ENCODE measurements at regions not wholly inside any gene's neighbourhood (a gene's known extent, or its start where the extent isn't known, plus 50 kb on each side); places are given as distances from the start of the nearest gene placed in this dataset.

GRCh38 chr3:187972454-187972853 is 181.5 kb upstream of the LPP start:
- WGBS, 2 donors: 73 to 90% methylated on average over 3 of the region's 3 CpGs
- Histone ChIP-seq H3K9me3 (ENCODE audit: control insufficient read depth, low read length) (no peaks in the 10 kb centered on the region), H3K4me1 (ENCODE audit: control insufficient read depth in 1 of 2, insufficient read depth in 2 of 2, low read length in 2 of 2) (no peaks in the 10 kb centered on the region), H3K36me3 (ENCODE audit: control insufficient read depth in 1 of 2, insufficient read depth in 2 of 2, low read length in 1 of 2) (no peaks in the 10 kb centered on the region), H3K27ac (ENCODE audit: low read depth in 1 of 2, low read length in 2 of 2) (no peak overlapping the region), H3K27me3 (ENCODE audit: control insufficient read depth in 1 of 2, insufficient read depth in 2 of 2, low read length in 1 of 2) (no peaks in the 10 kb centered on the region), H3K4me3 (ENCODE audit: low read length in 2 of 2) (no peak overlapping the region)
- ATAC-seq (ENCODE audit: low FRiP score) (no peak), DNase-seq (no peak)
- intact Hi-C loops (cut with DNase I): no loop called here

GRCh38 chr3:187973977-187974870 is 179.7 kb upstream of the LPP start:
- no peak overlapping the region for H3K4me3 ChIP-seq (ENCODE audit: low read length in 2 of 2)
- H3K36me3 ChIP-seq (ENCODE audit: control insufficient read depth in 1 of 2, insufficient read depth in 2 of 2, low read length in 1 of 2): no peaks in the 10 kb centered on the region
- peaks cover 2% of the 10 kb centered on the region for H3K9me3 ChIP-seq (ENCODE audit: control insufficient read depth, low read length)
- ATAC-seq (ENCODE audit: low FRiP score) (no peak), DNase-seq (no peak)
- intact Hi-C loops (cut with DNase I): no loop called here
- WGBS, 2 donors: 89 to 93% methylated on average over 9 of the region's 9 CpGs
- no peak overlapping the region for H3K27ac ChIP-seq (ENCODE audit: low read depth in 1 of 2, low read length in 2 of 2)
- H3K4me1 ChIP-seq (ENCODE audit: control insufficient read depth in 1 of 2, insufficient read depth in 2 of 2, low read length in 2 of 2): no peaks in the 10 kb centered on the region
- H3K27me3 ChIP-seq (ENCODE audit: control insufficient read depth in 1 of 2, insufficient read depth in 2 of 2, low read length in 1 of 2): no peaks in the 10 kb centered on the region

GRCh38 chr3:187974871-187975271 is 179.1 kb upstream of the LPP start:
- no peak for ATAC-seq (ENCODE audit: low FRiP score)

GRCh38 chr3:187975561-187976364 is 178.2 kb upstream of the LPP start:
- ATAC-seq (ENCODE audit: low FRiP score): no peak

More at GRCh38 chr3:187974871-187975271, 179.1 kb upstream of the LPP start:
- intact Hi-C loops (cut with DNase I): no loop called here
- DNase-seq: no peak
- H3K4me1 ChIP-seq (ENCODE audit: control insufficient read depth in 1 of 2, insufficient read depth in 2 of 2, low read length in 2 of 2): no peaks in the 10 kb centered on the region
- H3K27me3 ChIP-seq (ENCODE audit: control insufficient read depth in 1 of 2, insufficient read depth in 2 of 2, low read length in 1 of 2): no peaks in the 10 kb centered on the region
- H3K4me3 ChIP-seq (ENCODE audit: low read length in 2 of 2): no peak overlapping the region
- 78 to 80% methylated on average over 3 of the region's 3 CpGs for WGBS, 2 donors
- H3K27ac ChIP-seq (ENCODE audit: low read depth in 1 of 2, low read length in 2 of 2): no peak overlapping the region
- peaks cover 2% of the 10 kb centered on the region for H3K9me3 ChIP-seq (ENCODE audit: control insufficient read depth, low read length)
- no peaks in the 10 kb centered on the region for H3K36me3 ChIP-seq (ENCODE audit: control insufficient read depth in 1 of 2, insufficient read depth in 2 of 2, low read length in 1 of 2)

GRCh38 chr3:187976365-187976900 is 177.5 kb upstream of the LPP start:
- Histone ChIP-seq H3K36me3 (ENCODE audit: control insufficient read depth in 1 of 2, insufficient read depth in 2 of 2, low read length in 1 of 2) (no peaks in the 10 kb centered on the region), H3K27ac (ENCODE audit: low read depth in 1 of 2, low read length in 2 of 2) (no peak overlapping the region), H3K27me3 (ENCODE audit: control insufficient read depth in 1 of 2, insufficient read depth in 2 of 2, low read length in 1 of 2) (no peaks in the 10 kb centered on the region), H3K4me1 (ENCODE audit: control insufficient read depth in 1 of 2, insufficient read depth in 2 of 2, low read length in 2 of 2) (no peaks in the 10 kb centered on the region), H3K4me3 (ENCODE audit: low read length in 2 of 2) (no peak overlapping the region), H3K9me3 (ENCODE audit: control insufficient read depth, low read length) (peaks cover 2% of the 10 kb centered on the region)
- intact Hi-C loops (cut with DNase I): no loop called here
- DNase-seq: no peak
- no peak for ATAC-seq (ENCODE audit: low FRiP score)
- WGBS, 2 donors: 92% methylated on average over 6 of the region's 6 CpGs

More at GRCh38 chr3:187975561-187976364, 178.2 kb upstream of the LPP start:
- DNase-seq: no peak
- intact Hi-C loops (cut with DNase I): no loop called here
- H3K36me3 ChIP-seq (ENCODE audit: control insufficient read depth in 1 of 2, insufficient read depth in 2 of 2, low read length in 1 of 2): no peaks in the 10 kb centered on the region
- no peaks in the 10 kb centered on the region for H3K4me1 ChIP-seq (ENCODE audit: control insufficient read depth in 1 of 2, insufficient read depth in 2 of 2, low read length in 2 of 2)
- no peaks in the 10 kb centered on the region for H3K27me3 ChIP-seq (ENCODE audit: control insufficient read depth in 1 of 2, insufficient read depth in 2 of 2, low read length in 1 of 2)
- no peak overlapping the region for H3K4me3 ChIP-seq (ENCODE audit: low read length in 2 of 2)
- H3K27ac ChIP-seq (ENCODE audit: low read depth in 1 of 2, low read length in 2 of 2): no peak overlapping the region
- peaks cover 2% of the 10 kb centered on the region for H3K9me3 ChIP-seq (ENCODE audit: control insufficient read depth, low read length)
- 68 to 72% methylated on average over 7 of the region's 7 CpGs for WGBS, 2 donors

- H3K9me3 ChIP-seq (ENCODE audit: control insufficient read depth, low read length): peaks cover 2% of the 10 kb centered on the region
- no peak overlapping the region for H3K4me3 ChIP-seq (ENCODE audit: low read length in 2 of 2)
- no peaks in the 10 kb centered on the region for H3K27me3 ChIP-seq (ENCODE audit: control insufficient read depth in 1 of 2, insufficient read depth in 2 of 2, low read length in 1 of 2)
- DNase-seq: no peak
- no peak for ATAC-seq (ENCODE audit: low FRiP score)
- no peaks in the 10 kb centered on the region for H3K4me1 ChIP-seq (ENCODE audit: control insufficient read depth in 1 of 2, insufficient read depth in 2 of 2, low read length in 2 of 2)
- no peaks in the 10 kb centered on the region for H3K36me3 ChIP-seq (ENCODE audit: control insufficient read depth in 1 of 2, insufficient read depth in 2 of 2, low read length in 1 of 2)
- H3K27ac ChIP-seq (ENCODE audit: low read depth in 1 of 2, low read length in 2 of 2): no peak overlapping the region
- intact Hi-C loops (cut with DNase I): no loop called here
- WGBS, 2 donors: 96 to 97% methylated on average over 4 of the region's 4 CpGs
These were observed 176.3 kb upstream of the LPP start for GRCh38 chr3:187977659-187978058.

- WGBS, 2 donors: 79 to 87% methylated on average over 5 of the region's 5 CpGs
- no peaks in the 10 kb centered on the region for H3K36me3 ChIP-seq (ENCODE audit: control insufficient read depth in 1 of 2, insufficient read depth in 2 of 2, low read length in 1 of 2)
- peaks cover 2% of the 10 kb centered on the region for H3K9me3 ChIP-seq (ENCODE audit: control insufficient read depth, low read length)
- H3K4me3 ChIP-seq (ENCODE audit: low read length in 2 of 2): no peak overlapping the region
- intact Hi-C loops (cut with DNase I): no loop called here
- DNase-seq (no peak), ATAC-seq (ENCODE audit: low FRiP score) (no peak)
- H3K27me3 ChIP-seq (ENCODE audit: control insufficient read depth in 1 of 2, insufficient read depth in 2 of 2, low read length in 1 of 2): no peaks in the 10 kb centered on the region
- no peak overlapping the region for H3K27ac ChIP-seq (ENCODE audit: low read depth in 1 of 2, low read length in 2 of 2)
- no peaks in the 10 kb centered on the region for H3K4me1 ChIP-seq (ENCODE audit: control insufficient read depth in 1 of 2, insufficient read depth in 2 of 2, low read length in 2 of 2)
These were observed 175.4 kb upstream of the LPP start for GRCh38 chr3:187978433-187979011.

GRCh38 chr3:187979564-187979963 is 174.4 kb upstream of the LPP start:
- intact Hi-C loops (cut with DNase I): no loop called here
- no peaks in the 10 kb centered on the region for H3K27me3 ChIP-seq (ENCODE audit: control insufficient read depth in 1 of 2, insufficient read depth in 2 of 2, low read length in 1 of 2)
- no peak for DNase-seq

More at GRCh38 chr3:187979564-187979963, 174.4 kb upstream of the LPP start:
- ATAC-seq (ENCODE audit: low FRiP score): no peak
- H3K27ac ChIP-seq (ENCODE audit: low read depth in 1 of 2, low read length in 2 of 2): no peak overlapping the region
- no peaks in the 10 kb centered on the region for H3K4me1 ChIP-seq (ENCODE audit: control insufficient read depth in 1 of 2, insufficient read depth in 2 of 2, low read length in 2 of 2)
- peaks cover 2% of the 10 kb centered on the region for H3K9me3 ChIP-seq (ENCODE audit: control insufficient read depth, low read length)
- no peaks in the 10 kb centered on the region for H3K36me3 ChIP-seq (ENCODE audit: control insufficient read depth in 1 of 2, insufficient read depth in 2 of 2, low read length in 1 of 2)
- 95 to 100% methylated on average over 2 of the region's 2 CpGs for WGBS, 2 donors
- H3K4me3 ChIP-seq (ENCODE audit: low read length in 2 of 2): no peak overlapping the region

All from aorta (tissue), 5 donors.